ENCODE measurements at regions not wholly inside any gene's neighbourhood (a gene's known extent, or its start where the extent isn't known, plus 50 kb on each side); places are given as distances from the start of the nearest gene placed in this dataset.

- TF ChIP-seq CTCF (IDR thresholded peaks at IDR 0.05; ENCODE audit: insufficient read depth, low read length, poor library complexity, severe bottlenecking) (no peak), EZH2phosphoT487 (conservative IDR thresholded peaks at IDR 0.05; ENCODE audit: low read length) (no peak)
Measured at GRCh38 chr9:1956958-1957357, 58.2 kb upstream of the SMARCA2 start.
